ACC112 (cell line): ENCODE measurements at regions not wholly inside any gene's neighbourhood (a gene's known extent, or its start where the extent isn't known, plus 50 kb on each side); places are given as distances from the start of the nearest gene placed in this dataset.

Experiments
- H2AFZ ChIP-seq: fragments of 200-600 bp; sonication (generic); one replicate; pipeline ENCODE4 v1.6.0; 2017; ENCODE audit warnings: antibody characterized with exemption, low read length; ENCODE audit not compliant: unreplicated experiment
- H3K27ac ChIP-seq: fragments of 200-600 bp; sonication (generic); 2 replicates; pipeline ENCODE4 v1.5.1; 2014; ENCODE audit warnings: low read depth, mild to moderate bottlenecking, antibody characterized with exemption, low read length, moderate library complexity
- H3K27me3 ChIP-seq: fragments of 200-600 bp; sonication (generic); 2 replicates; pipeline ENCODE4 v1.6.1; 2014; ENCODE audit warnings: mild to moderate bottlenecking, antibody characterized with exemption, low read length, moderate library complexity, mixed read lengths; ENCODE audit not compliant: insufficient read depth
- H3K36me3 ChIP-seq: fragments of 200-600 bp; sonication (generic); 2 replicates; pipeline ENCODE4 v1.6.1; 2016; ENCODE audit warnings: mild to moderate bottlenecking, antibody characterized with exemption, low read length, moderate library complexity, mixed read lengths; ENCODE audit not compliant: insufficient read depth
- H3K4me1 ChIP-seq: fragments of 200-600 bp; sonication (generic); one replicate; pipeline ENCODE4 v1.6.1; 2016; ENCODE audit warnings: low read length, mixed read lengths; ENCODE audit not compliant: insufficient read depth, unreplicated experiment, control insufficient read depth
- H3K4me3 ChIP-seq: fragments of 200-600 bp; sonication (generic); 2 replicates; pipeline ENCODE4 v1.5.1; 2014; ENCODE audit warnings: mild to moderate bottlenecking, low read depth, low read length
- H3K79me2 ChIP-seq: fragments of 200-600 bp; sonication (generic); one replicate; pipeline ENCODE4 v1.6.0; 2016; ENCODE audit warnings: low read length; ENCODE audit not compliant: control insufficient read depth, unreplicated experiment, insufficient read depth

DNA sequence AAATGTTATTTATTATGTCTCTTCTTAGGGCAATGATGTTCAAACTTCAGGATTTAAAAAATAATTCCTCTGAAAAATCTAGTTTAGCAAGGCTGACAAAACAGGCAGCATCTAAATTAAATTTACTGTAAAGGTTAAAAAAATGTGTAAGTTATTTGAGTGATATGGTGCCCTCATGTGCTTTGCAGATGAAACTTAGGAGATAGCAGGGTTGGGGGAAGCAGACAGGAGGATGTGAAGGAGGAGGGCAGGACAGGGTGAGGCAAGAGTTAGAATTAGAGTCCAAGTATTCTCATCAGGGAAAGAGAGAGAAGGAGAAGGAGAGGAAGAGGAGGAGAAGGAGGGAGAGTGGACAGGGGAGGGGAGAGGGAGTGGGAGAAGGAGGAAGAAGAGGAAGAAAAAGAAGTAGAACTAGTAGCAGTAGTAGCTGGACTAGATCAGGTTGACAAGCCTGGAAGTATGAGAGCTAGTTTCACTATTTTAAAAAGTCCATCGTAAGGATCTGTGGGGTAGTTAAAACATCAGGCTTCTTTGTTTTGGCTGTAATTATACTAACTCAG is 141.2 kb upstream of the SESN3 start:
- Histone ChIP-seq H3K4me1 (peaks cover 10% of the 10 kb centered on the region), H3K27ac (no peak overlapping the region), H2AFZ (no peak overlapping the region), H3K4me3 (no peak overlapping the region), H3K36me3 (no peaks in the 10 kb centered on the region), H3K79me2 (no peaks in the 10 kb centered on the region), H3K27me3 (peaks cover 16% of the 10 kb centered on the region)

DNA sequence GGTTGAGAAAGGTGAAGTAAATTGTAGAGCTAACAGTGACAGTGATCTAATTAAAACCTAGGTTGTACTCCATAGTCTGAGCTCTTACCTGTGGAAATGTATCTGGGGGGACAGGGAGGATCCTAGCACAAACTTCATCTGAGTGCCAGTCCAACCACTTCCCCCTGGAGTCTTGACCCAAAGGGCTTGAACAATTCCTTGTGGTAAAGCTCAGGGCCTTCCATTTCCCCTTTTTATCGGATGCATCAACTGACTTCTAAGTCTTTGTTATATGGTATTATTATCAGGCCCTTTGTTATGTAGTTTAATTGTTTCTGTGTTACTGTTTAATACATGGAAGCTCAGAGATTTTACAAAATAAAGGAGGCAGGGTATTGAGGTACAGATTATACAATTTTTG is 140.2 kb upstream of the SESN3 start:
- H3K27ac ChIP-seq, result no peak overlapping the region
- H3K79me2 ChIP-seq, result no peaks in the 10 kb centered on the region
- H3K4me3 ChIP-seq, result no peak overlapping the region
- no peaks in the 10 kb centered on the region for H3K36me3 ChIP-seq
- H3K27me3 ChIP-seq, result peaks cover 16% of the 10 kb centered on the region
- peaks cover 8% of the 10 kb centered on the region for H3K4me1 ChIP-seq
- H2AFZ ChIP-seq, result no peak overlapping the region

DNA sequence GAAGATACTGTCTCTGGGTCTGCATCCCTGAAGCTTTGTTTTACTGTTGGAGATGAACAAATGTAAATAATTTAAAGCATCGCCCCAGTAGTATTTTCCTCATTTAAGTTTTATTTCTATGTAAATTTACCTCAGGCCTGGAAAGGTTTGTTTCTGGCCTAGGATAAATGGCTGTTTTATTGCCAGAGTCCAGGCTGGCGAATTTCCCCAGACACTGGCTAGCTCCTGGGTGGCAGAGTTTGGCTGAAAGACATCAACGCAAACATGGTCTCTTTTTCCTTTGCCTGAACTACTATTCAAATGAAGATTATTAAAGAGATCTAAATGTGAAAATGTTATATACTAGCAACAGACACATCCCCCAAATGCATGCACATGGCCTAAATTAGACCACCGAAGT is 136.7 kb upstream of the SESN3 start:
- Histone ChIP-seq H3K4me3 (no peak overlapping the region), H3K27ac (no peak overlapping the region), H3K4me1 (peaks cover 15% of the 10 kb centered on the region), H3K79me2 (no peaks in the 10 kb centered on the region), H2AFZ (no peak overlapping the region), H3K27me3 (peaks cover 13% of the 10 kb centered on the region), H3K36me3 (no peaks in the 10 kb centered on the region)

DNA sequence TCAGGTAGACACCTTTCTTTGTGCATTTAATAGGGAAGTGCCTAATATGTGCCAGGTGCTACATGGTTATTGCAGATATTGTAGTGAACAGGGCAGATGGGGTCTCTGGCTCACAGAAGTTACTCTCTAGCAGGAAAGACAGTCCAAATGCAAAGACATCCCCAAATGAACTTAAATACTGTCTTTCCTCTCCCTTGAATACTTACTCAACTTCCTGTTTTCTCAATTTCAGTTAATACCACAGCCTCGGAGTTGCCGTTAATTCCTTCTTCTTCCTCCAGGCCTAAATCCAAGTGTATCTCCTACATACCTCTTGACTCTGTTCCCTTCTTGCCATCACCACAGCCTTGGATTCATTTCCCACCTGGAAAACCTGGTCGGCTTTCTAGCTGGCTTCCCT is 134.3 kb upstream of the SESN3 start:
- Histone ChIP-seq H2AFZ (no peak overlapping the region), H3K27ac (no peak overlapping the region), H3K36me3 (no peaks in the 10 kb centered on the region)

DNA sequence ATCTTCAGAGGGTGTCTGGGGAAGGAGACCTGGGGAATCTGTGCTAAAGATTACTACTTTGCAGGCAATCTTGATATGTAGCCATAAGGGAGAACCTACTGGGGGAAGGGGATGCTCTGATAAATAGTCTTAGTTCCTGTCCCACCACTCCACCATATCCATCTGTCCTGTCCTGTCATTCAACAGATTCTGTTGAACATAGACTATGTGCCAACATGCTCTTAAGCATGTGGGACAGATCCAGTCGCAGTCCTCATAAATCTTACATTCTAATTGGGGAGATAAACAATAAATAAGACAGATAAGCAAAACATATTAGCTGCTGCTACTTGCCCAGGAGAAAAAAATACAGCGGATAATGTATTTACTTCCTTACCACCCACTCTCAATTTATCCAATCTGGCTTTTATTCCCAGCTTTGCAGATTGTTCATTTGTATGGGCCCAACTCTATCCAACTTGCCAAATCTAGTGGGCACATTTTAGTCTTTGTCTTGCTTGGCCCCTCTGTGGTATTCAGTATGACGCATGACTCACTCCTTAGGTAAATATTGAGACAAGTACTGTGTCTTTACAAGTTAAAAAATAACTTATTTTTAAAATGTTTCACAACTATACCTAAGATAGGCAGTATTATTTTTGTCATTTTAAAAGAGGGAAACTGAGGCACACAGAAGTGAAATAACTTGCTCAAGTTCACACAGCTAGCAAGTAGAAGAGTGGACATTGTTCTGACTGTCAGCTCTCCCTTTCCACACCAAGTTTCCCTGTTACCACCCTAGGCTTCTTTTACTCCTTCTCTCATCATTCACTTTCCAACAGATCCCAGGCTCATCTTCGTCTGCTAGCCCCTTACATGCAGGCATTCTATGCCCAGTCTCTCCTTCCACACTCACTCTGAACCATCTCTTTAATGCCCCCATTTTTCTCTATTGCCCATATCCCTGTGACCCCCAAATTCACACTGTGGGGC is 133.6 kb upstream of the SESN3 start:
- Histone ChIP-seq H3K4me3 (no peak overlapping the region), H2AFZ (no peak overlapping the region), H3K79me2 (no peaks in the 10 kb centered on the region), H3K36me3 (no peaks in the 10 kb centered on the region), H3K27ac (no peak overlapping the region), H3K27me3 (no peaks in the 10 kb centered on the region; the same call in 1 of the 2 replicates), H3K4me1 (peaks cover 15% of the 10 kb centered on the region)

More for the DNA sequence above, 134.3 kb upstream of the SESN3 start:
- Histone ChIP-seq H3K4me3 (no peak overlapping the region), H3K27me3 (peaks cover 4% of the 10 kb centered on the region), H3K79me2 (no peaks in the 10 kb centered on the region), H3K4me1 (peaks cover 15% of the 10 kb centered on the region)

DNA sequence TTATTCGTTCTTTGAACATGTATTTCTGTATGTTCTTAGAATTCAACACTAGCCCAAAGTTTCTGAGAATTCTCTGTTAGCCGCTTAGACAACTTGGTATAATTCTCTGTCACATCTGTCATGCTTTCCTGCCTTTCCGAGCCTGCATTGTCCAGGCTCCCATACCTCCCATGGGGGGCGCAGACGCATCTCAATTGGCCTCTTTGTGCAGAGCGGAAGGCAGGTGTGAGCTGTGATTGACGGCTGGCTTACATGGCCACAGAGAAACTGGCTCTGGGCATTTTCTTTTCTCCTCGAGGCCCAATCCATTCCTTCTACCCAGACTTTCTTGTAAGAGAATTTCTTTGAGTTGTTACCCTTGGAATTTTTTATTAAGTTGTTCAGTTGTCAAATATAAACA is 132.7 kb upstream of the SESN3 start:
- H3K27me3 ChIP-seq, result no peaks in the 10 kb centered on the region
- H3K27ac ChIP-seq, result no peak overlapping the region
- H3K4me1 ChIP-seq, result peaks cover 15% of the 10 kb centered on the region
- H3K79me2 ChIP-seq, result no peaks in the 10 kb centered on the region
- H2AFZ ChIP-seq, result no peak overlapping the region
- no peaks in the 10 kb centered on the region for H3K36me3 ChIP-seq
- no peak overlapping the region for H3K4me3 ChIP-seq

DNA sequence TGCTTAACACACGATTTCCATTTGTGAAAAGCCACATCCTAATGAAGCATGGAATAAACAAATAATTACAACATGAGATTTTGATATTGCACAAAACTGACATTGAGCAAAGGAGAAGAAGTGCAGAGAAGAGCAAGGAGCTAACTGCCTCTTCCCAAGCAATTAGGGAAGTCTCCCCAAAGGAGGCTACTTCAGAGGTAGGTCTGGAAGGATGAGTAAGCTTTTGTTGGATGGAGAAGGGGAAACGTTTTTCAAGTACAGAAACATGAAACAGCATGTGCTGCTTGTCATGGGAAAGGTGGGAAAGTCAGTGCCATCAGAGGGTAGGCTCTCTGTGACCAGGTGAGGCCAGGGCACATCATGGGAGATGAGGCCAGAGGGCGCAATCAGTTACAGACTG is 132.2 kb upstream of the SESN3 start:
- no peaks in the 10 kb centered on the region for H3K36me3 ChIP-seq
- H3K79me2 ChIP-seq, result no peaks in the 10 kb centered on the region
- peaks cover 2% of the 10 kb centered on the region; the same call in 1 of the 2 replicates for H3K27me3 ChIP-seq
- no peak overlapping the region for H2AFZ ChIP-seq
- H3K4me3 ChIP-seq, result no peak overlapping the region
- H3K4me1 ChIP-seq, result peaks cover 15% of the 10 kb centered on the region
- no peak overlapping the region for H3K27ac ChIP-seq

DNA sequence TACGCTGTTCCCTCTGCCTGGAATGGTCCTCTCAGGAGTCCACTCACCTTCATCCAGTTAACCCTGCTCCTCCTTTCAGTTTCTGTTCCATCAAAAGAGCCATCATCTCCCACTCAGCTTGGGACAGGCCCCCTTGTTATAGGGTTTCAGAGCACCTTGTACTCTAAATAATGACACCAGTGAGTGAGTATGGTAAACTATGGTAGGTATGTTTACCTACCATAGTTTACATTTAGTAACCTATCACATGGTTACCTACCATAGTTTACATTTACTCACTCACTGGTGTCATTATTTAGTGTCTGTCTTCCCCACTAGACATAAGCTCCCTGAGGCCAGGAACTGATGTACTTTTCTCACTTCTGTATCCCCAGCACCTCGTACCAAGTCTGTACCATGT is 130.2 kb upstream of the SESN3 start:
- Histone ChIP-seq H3K27ac (no peak overlapping the region), H3K4me1 (peaks cover 15% of the 10 kb centered on the region)

DNA sequence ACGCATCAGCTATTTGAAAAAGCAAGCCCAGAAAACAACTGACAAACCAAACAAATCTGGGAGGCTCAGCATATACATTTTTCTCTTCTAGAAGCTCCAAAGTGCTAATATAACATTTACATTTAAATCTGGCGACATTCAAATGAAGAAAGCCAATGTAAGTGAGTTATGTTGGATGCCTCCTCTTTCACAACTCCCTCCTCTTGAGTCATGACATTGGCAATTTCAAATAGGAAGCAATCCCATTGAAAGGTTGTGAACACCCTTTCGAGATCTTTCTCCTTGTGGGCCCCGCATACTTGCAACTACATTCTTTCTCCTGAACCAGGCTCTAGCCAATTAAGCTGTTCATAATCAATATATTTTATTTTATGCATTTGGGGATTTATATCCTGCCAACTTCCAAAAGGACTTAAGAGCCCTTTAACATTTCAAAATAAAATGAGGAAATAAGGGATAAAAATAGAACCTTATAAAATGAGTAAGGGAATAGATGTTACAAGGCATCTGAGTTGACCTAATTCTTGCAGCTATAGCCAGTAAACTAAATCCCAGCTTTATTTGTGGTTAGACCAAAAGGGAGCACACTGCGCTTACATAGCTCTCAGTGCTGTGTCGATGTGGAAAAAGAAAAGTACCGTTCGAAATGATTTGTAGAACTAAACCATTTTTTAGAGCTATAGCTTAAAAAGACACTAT is 129.5 kb upstream of the SESN3 start:
- Histone ChIP-seq H3K4me3 (no peak overlapping the region), H3K27ac (no peak overlapping the region), H3K36me3 (no peaks in the 10 kb centered on the region), H3K4me1 (peaks cover 15% of the 10 kb centered on the region), H3K27me3 (peaks cover 5% of the 10 kb centered on the region; the same call in 1 of the 2 replicates), H2AFZ (no peak overlapping the region), H3K79me2 (no peaks in the 10 kb centered on the region)

More for the DNA sequence above, 130.2 kb upstream of the SESN3 start:
- Histone ChIP-seq H3K27me3 (peaks cover 5% of the 10 kb centered on the region; the same call in 1 of the 2 replicates), H3K36me3 (no peaks in the 10 kb centered on the region), H3K4me3 (no peak overlapping the region), H2AFZ (no peak overlapping the region), H3K79me2 (no peaks in the 10 kb centered on the region)

DNA sequence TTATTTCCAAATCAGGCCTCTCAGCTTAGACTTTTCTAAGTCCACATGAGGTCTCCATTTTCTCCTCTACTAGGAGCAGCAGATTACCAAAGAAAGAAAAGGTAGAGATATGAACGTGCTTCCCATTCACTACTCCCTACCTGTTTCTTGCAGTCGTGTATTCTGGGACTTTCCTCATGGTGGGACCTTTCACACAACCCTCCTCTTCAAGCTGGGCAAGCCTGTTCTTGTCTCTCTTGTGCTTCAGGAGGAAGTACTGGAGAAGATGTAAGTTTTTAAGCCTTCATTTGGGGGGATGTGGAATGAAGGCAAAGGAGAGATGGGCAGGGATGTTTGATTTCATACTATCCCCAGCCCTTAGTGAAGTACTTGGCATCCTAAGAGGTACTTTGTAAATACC is 128.8 kb upstream of the SESN3 start:
- H3K27me3 ChIP-seq, result peaks cover 5% of the 10 kb centered on the region; the same call in 1 of the 2 replicates
- H3K4me3 ChIP-seq, result no peak overlapping the region
- no peak overlapping the region for H2AFZ ChIP-seq
- H3K27ac ChIP-seq, result no peak overlapping the region
- no peaks in the 10 kb centered on the region for H3K79me2 ChIP-seq
- peaks cover 7% of the 10 kb centered on the region for H3K4me1 ChIP-seq
- H3K36me3 ChIP-seq, result no peaks in the 10 kb centered on the region
